RKO (cell line): ENCODE measurements at regions not wholly inside any gene's neighbourhood (a gene's known extent, or its start where the extent isn't known, plus 50 kb on each side); places are given as distances from the start of the nearest gene placed in this dataset.

Source experiments
- DNase-seq: peaks from one replicate; pipeline ENCODE4 v3.0.0-alpha.2; 2016; ENCODE audit warnings: low spot score

DNA sequence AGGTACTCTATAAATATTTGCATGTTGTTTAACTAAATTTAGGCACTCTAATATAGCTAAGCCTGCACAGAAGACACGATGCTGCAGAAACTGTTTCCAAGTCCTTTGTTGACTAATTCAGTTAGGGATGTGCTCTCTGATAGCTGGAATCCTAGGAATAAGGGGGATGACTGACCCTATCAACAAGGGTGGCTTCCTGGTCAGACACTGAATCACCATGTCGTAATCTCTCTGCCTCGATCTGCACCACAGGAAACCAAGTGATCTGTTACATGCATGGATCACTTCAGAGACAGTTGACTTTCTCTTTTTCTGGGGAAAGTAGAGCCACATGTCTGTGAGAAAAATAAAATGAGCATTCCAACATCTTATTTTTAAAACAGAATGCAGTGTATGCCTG lies 169.1 kb downstream of the GUCY2F start:
- DNase-seq: no peak

DNA sequence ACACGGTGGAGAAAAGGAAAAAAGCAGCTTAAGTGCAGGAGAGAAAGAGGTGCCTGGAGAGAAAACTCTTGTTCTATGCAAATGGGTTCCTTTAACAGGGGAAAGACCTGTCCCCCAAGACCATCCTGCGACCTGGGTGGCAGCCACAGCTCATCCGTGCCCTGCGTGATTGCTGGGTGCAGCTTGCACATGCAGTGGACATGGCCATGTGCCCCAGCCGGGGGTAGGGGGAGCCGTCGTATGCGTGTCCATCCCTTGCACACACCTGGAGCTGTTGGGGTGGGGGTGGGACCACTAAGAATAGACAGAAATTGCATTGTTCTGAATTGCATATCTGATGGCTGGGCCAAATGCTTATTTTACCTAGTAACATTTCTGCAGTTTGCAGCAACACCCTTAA lies 171.9 kb downstream of the GUCY2F start:
- no peak for DNase-seq

DNA sequence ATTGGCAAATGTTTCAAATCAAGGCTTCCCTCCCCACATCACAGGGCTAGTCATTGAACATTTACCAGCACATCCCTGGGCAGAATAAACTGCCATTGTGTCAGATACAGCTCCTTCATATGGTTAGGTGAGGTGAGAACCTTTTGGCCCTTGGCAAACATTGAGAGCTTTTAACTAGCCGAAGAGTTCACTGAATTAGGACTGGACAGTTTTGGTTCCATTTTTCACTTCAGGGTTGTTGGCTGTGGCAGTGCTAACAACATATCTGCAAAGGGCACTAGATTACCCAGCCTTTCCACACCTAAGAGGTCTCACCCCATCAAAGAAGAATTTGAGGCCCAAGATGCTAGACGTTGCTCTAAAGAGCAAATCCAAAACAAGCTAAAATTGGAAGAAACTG lies 180.7 kb downstream of the GUCY2F start:
- DNase-seq: no peak

DNA sequence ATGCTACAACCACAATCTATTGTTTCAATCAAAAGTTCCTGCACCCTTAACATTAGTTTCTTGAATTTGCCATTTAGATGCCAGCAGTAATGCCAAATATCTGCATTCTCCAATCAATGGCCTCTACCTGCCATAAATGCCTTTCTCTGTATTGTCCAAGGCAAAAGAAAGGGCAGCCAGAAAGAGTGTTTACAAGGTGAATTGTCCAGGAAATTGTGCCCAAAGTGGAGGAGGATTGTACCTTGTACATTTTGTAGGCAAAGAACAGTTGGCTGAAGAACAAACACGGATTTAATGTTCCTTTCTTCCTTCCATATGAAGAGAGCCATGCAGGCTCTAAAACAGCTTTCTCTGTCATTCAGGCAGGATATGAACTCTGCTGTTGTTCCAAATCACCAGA lies 181.5 kb downstream of the GUCY2F start:
- no peak for DNase-seq

DNA sequence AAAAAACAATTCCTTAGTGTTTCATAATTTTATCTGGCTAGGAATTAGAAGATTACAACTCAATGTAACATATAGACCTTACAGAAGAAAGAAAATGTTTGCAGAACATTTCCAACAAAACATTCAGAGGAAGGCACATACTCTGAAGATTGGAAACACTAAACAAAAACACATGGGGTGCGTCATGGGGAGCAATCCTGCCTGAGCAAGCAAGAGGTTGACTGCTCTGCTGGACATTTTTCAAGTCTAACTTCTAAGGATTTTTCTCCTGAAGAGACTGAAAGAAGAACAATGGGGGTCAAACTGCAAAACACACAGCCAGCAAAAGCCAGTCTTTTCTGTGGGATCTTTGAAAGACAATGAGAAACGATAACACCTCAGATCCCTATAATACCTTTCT lies 182.8 kb downstream of the GUCY2F start:
- no peak for DNase-seq

DNA sequence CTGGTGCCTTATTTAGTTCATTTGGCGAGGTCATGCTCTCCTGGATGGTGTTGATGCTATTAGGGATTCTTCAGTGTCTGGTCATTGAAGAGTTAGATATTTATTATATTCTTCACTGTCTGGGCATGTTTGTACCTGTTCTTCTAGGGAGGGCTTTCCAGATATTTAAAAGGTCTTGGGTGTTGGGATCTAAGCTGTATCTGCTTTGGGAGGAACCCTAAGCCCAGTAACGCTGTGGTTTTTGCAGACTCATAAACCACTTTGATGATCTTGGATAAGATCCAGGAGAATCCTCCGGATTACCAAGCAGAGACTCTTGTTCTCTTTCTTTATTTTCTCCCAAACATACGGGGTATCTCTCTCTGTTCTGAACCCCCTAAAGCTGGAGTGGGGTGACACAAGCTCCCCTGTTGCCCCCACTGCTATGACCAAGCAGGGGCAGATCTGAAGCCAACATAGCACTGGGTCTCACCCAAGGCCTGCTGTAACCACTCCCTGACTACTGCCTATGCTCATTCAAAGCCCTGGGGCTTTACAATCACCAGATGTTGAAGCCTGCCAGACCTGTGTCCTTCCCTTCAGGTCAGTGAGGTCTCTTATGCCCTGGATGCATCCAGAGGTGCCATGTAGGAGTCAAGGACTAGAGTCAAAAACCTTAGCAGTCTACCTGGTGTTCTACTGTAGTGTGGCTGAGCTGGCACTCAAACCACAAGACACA lies 187.6 kb downstream of the GUCY2F start:
- DNase-seq: no peak

DNA sequence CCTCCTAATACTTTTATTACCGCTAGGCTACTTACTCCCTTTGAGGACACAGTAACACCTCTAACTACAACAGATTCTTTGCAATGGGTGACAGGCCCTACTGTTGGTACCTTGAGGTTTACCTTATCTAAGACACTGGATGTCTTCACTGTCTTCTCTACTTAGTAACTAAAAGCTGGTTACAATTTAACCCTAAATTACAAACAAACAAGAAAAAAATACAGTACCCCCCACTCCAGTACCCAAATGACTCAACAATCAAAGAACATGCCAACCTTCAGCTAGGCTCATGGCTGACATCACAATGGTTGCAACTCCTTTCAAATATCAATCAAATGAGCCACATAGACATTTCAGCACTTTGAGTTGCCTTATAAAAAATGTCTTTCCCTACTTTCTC lies 198.0 kb downstream of the GUCY2F start:
- DNase-seq: no peak

DNA sequence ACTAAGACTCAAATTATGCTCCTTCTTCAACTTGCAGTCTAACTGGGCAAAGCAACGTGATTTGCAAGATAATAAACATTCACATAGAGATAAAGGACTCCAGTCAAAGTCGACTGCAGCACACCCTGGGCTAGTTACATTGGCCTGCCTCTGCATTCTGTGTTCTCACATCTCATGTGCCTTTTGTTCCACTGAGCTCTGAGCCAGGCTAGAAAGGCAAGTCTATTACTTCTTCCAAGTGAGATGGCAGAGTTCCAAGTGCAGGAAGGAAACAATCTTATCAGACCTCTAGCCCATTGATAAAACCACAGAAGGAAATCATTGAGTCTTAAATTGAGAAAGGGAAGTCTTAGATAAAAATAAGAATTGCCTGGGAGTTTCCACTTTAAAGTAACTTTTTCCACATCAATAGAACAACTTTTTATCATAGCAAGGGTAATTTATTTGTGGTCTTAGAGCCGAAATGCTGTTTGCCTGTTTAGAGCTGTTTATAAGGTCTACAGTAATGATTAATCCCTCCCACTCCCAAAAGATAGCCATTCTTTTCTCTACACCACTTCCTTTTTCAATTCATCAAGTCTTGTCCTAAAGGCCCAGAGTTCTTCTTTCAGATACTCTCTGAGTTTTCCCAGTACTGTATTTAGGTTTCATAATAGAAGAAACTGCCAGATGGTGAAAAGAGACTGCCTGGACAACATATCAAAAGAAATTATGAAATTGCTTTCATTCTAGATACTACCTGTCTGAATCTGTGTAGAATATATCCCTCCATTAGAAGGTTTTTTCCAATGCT lies 200.2 kb downstream of the GUCY2F start:
- no peak for DNase-seq

DNA sequence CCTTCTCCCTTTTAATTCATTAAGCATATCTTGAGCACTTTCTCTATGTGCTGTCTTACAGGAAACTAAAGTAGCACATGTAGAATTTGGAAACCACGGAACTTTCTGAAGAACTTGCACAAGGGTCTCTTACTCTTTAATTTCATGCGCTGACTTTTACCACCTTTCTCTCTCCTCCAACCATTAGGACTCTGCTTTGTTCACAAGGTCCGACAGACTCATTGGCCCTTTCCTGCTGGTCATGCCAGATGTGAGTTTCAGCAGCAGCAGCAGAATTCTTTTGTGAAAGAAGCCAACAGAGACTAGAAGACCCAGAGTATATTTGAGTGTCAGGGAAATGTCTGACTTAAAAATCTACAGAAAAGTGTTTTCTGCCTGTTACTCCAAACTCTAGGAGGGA lies 207.1 kb downstream of the GUCY2F start:
- DNase-seq: no peak

DNA sequence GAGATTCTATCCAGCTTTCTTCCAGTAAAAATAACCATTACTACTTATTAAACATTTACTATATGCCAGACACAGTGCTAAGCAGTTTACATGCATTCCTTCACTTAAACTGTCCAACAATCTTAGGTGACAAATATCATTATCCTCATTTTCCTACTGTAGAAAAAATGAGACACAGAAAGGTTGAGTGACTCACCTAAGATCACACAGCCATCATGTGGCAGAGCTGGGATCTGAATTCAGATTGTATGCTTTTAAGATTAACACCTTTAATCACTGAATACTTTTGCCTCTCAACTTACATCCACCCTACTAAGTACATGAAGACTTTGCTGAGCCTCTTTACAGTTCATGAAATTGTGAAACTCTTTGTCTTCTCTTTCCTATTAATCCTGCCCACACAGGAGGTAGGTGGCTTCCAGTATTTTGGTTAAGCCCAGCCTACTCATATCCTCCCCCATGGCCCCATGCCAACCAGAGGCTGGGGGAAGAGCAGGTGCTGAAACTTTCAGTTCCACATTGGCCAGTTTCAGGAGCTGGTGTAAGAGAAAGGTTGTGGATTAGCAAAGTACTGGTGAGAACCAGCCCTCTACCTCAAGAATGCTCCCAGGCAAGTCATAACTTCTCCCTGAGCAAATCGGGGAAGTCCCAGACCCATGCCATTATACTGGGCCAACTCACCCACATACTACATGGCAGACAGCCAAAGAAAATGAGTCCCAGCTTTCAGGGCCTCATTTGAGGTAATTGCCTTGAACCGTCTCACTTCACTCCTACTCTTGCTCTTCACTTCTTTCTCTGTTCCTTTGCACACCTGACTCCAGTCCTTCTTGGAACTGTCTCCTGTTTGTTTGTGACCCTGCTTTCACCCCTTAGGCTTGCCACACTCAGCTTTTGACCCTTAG lies 211.1 kb downstream of the GUCY2F start:
- DNase-seq: peak; percentile 7

DNA sequence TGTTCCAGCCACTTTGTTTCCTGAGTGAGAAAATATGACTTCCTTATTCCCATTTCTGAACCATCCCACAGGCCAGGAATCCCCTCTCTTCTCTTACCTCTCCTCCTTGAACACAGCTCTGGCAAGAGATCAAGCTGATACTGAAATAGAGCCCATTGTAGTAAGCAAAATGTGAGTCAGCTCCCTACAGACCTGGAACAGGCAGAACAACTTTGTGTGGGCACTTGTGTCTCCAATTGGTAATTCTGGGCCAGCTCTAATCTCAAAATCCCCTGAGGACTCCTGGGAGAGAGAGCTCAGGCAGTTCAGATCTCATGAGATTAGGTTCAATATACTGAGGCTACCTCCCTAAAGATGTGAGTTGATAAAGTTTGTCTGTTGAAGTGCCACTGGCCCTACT lies 213.5 kb downstream of the GUCY2F start:
- DNase-seq: no peak

DNA sequence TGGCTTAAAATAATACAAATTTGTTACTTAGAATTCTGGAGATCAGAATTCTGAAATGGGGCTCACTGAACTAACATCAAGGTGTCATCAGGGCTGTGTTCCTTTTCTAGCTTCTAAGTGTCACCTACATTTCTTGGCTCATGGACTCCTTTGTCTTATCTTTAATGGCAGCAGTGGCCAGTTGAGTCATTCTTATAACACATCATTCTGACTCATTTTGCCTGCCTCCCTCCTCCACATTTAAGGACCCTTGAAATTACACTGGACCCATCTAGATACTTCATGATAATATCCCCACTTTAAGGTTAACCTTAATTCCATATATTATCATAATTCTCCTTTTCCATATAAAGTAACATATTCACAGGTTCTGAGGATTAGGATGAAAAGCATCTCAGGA lies 215.9 kb downstream of the GUCY2F start:
- DNase-seq: no peak

DNA sequence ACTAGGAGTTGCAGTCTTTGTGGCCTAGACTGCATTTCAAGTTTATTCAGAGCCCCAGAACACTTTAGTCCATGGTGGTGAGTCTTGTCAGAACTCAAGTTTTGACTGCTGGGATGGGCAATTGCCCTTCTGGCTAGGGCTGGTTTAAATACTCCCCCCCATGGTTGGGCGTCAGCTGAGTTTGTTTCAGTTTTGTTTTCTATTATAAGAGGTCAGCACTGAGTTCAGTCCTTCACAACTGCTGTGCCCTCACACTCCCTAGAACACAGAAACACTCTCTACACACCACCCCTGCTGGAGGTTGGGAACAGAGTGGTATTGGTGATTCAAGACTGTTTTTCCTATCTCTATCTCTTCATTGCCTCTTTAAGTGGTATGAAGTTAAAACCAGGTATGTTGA lies 217.0 kb downstream of the GUCY2F start:
- DNase-seq: no peak

DNA sequence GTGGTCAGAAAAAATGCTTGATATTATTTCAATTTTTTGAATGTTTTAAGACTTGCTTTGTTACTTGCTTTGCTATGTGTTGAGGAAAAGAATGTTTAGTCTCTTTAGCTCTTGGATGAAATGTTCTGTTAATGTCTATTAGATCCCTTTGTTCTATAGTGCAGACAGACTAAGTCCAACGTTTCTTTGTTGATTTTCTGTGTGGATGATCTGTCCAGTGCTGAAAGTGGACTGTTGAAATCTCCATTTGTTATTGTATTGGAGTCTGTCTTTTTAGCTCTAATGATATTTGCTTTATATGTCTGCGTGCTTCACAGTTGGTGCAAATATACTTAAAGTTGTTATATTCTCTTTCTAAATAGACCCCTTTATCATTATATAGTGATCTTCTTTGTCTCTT lies 220.6 kb downstream of the GUCY2F start:
- no peak for DNase-seq

DNA sequence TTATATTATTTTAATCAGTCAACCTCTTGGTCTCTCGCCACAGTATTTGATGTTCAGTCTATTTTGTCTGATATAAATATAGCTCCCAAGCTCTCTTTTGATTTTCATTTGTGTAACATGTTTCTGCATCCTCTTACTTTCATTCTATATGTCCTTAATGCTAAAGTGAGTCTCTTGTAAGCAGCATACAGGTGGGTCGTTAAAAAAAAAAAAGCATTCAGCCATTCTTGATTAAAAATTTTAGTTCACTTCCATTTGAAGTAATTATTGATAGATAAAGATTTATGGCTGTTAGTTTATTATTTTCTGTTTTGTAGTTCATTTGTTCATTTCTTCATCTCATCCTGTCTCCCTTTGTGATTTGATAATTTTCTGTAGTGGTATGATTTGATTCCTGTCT lies 229.1 kb downstream of the GUCY2F start:
- no peak for DNase-seq

DNA sequence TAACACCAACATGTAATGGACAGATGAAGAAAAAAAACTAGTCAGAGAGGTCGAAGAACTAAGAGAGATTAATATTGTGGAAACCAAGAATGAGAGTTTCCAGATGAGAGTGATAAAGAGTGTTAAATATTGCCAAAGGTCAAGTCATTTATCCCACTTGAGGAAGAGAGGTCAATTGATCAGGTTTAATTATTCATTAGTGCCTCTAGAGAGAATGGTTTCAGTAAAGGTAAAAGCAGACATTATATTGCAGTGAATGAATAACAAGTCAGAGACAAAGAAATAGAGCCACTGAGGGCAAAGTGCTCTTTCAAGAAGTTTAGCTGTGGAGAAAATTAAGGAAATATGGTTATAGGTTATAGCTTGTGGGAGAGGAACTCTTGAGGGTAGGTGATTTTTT lies 263.1 kb downstream of the GUCY2F start:
- no peak for DNase-seq

DNA sequence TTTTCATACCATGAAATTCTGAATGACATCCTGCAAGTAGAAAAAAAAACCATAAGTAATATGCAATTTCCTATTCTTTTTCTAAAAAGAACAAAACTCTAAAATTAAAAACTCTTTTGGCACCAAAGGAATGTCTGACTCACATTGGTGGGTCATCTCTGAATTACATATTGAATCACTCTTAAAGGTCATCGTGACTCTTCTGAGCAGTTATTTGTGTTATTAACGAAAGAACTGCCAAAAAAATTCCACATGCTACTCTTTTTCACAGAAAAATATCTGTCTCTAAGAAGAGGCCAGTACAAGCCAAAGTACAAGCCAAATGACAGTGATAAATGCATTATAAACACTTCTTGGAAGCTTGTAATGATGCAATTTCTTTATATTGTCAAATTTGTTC lies 282.2 kb downstream of the GUCY2F start:
- peak; percentile 41 for DNase-seq

DNA sequence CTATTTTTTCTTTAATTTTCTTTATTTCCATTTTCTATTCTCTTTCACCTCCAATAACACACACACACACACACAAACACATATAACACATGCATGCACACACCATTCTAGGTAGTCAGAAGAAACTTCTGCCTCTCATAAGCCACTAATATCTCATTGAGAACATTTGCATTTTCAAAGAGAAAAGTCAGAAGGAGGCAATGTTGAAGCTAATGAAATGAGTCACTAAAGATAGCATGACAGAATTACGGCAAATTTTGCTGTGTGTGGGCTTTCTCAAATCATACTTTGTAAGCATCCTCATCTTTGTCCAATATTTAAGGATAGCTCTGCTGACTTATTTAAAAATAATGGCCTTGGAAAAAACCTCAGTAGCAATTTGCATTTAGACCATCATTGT lies 291.3 kb downstream of the GUCY2F start:
- DNase-seq: no peak

DNA sequence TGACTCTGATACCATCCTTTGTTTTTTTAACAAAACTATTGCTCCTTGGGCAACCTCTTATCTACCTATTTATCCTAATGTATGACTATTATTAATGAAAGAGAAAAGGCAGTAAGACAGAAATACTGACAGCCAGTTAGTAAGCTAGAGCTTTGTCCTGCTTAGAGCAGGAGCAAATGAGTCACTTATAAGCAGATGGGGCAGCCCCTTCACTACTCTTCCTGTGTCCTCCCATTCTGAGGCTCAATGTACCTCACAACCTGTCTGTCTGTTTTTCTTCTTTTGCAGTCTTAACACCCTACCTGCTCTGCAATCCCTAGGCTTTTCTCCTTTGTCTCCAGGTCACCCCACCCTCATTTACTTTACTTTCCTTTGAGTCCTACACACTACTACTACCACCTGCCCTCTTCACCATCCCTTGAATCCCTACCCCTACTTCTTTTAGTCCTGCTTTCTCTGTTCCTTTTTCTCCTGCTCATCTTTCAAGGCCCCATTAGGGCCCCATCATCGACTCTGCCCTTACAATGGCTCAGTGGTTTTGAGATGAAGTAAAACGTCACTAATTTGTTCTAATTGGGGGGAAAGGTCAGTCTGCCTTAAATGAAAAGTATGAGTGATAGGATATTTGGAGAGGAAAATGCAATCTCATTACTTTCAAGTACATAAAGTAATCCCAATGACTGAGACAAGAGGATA lies 294.3 kb downstream of the GUCY2F start:
- peak; percentile 4 for DNase-seq

DNA sequence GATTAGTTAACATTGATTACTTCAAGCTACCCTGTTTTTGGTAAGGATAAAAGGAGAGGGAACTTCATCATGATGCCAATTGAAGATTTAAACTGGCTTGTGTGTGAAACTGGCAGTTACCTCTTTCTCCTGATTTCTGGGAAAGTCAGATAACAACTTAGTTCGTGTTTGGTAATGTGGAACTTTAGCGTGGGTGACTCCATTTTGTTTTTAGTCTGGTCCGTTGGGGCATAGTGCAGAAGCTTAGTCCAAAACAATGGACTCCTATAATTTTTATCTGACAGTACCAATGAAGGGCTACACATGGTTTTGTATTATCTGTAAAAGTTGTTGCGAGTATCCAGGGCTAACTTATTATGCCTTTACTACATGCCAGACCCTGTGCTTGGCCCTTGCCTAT lies 294.9 kb downstream of the GUCY2F start:
- DNase-seq: no peak

DNA sequence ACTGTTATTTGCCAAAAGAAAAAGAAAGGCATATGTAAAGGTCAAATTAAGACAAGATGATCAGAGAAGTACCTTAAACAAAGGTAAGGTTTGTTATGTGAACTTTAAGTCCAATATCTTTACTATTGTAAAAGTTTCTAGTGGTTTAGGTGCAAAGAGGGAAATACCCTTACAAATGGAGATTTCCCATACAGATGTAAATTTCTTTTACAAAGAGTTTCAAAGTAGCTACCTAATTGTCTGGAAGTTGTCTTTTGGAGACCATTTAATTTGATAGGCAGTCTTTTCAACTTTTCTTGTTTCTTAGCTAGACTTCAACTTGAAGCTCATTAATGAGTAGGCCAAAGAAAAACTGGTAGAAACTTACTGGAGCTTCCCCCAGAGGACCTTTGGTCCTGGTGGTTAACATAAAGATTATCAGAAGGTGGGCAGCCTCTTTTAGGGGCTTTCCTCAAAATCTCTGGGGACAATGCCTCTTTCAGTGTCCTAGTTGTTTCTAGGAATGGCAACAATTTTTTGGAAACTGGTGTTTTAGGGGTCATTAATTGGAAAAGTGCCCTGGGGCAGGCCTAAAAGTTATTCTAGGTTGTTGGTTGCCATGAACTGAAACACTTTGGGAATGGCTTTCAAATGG lies 297.3 kb downstream of the GUCY2F start:
- DNase-seq: no peak
